Mesenchymal stem cell (in vitro differentiated cells and primary cell): ENCODE measurements at regions not wholly inside any gene's neighbourhood (a gene's known extent, or its start where the extent isn't known, plus 50 kb on each side); places are given as distances from the start of the nearest gene placed in this dataset.

Experiments used
- DNase-seq: peaks from one replicate; pipeline ENCODE4 v3.0.0-alpha.2; 2013
- H2AFZ ChIP-seq: one replicate; pipeline ENCODE4 v1.6.1; 2013; ENCODE audit warnings: low read depth, mild to moderate bottlenecking, control low read depth, inconsistent platforms, low read length, moderate library complexity
- H2AK5ac ChIP-seq: 2 replicates; pipeline ENCODE4 v1.6.1; 2013; ENCODE audit warnings: low read length, moderate library complexity, mild to moderate bottlenecking, inconsistent platforms; ENCODE audit not compliant: severe bottlenecking
- H2BK120ac ChIP-seq: one replicate; pipeline ENCODE4 v1.6.1; 2013; ENCODE audit warnings: low read depth, mild to moderate bottlenecking, inconsistent platforms, low read length, moderate library complexity
- H2BK12ac ChIP-seq, 2 experiments: one replicate each; pipeline ENCODE4 v1.6.1; 2013; ENCODE audit warnings: inconsistent platforms in 2 of 2, low read length in 2 of 2, mild to moderate bottlenecking in 2 of 2, moderate library complexity in 2 of 2, control low read depth in 1 of 2
- H2BK15ac ChIP-seq: one replicate; pipeline ENCODE4 v1.6.1; 2013; ENCODE audit warnings: mild to moderate bottlenecking, low read depth, inconsistent platforms; ENCODE audit not compliant: poor library complexity, severe bottlenecking
- H2BK5ac ChIP-seq: 2 replicates; pipeline ENCODE4 v1.6.1; 2013; ENCODE audit warnings: low read depth, mild to moderate bottlenecking, low read length, control low read depth, inconsistent platforms; ENCODE audit not compliant: poor library complexity, severe bottlenecking
- H3K14ac ChIP-seq, 2 experiments: one replicate each; pipeline ENCODE4 v1.6.1; 2013; ENCODE audit warnings: inconsistent platforms in 2 of 2, low read length in 2 of 2, control low read depth in 1 of 2, mild to moderate bottlenecking in 1 of 2, moderate library complexity in 1 of 2
- H3K18ac ChIP-seq, 2 experiments: one replicate each; pipeline ENCODE4 v1.6.1; 2013; ENCODE audit warnings: inconsistent platforms in 2 of 2, low read length in 2 of 2, control low read depth in 1 of 2, low read depth in 1 of 2, mild to moderate bottlenecking in 1 of 2
- H3K23ac ChIP-seq, 2 experiments: one replicate each; pipeline ENCODE4 v1.6.1; 2013; ENCODE audit warnings: inconsistent platforms in 2 of 2, low read length in 2 of 2, mild to moderate bottlenecking in 2 of 2, moderate library complexity in 2 of 2, control low read depth in 1 of 2
- H3K27ac ChIP-seq: 2 replicates; pipeline ENCODE4 v1.5.1; 2013; ENCODE audit warnings: mild to moderate bottlenecking, moderate library complexity, low read length, control low read depth, inconsistent platforms; ENCODE audit not compliant: poor library complexity, severe bottlenecking
- H3K27me3 ChIP-seq, 2 experiments: 2 replicates each; pipeline versions ENCODE4 v1.6.1 to v1.7.0; 2013; ENCODE audit warnings: low read length in 2 of 2, mild to moderate bottlenecking in 2 of 2, moderate library complexity in 2 of 2, control low read depth in 1 of 2, inconsistent platforms in 1 of 2; ENCODE audit not compliant: control insufficient read depth in 1 of 2, insufficient read depth in 1 of 2
- H3K36me3 ChIP-seq, 2 experiments: 2 replicates each; pipeline versions ENCODE4 v1.6.1 to v1.7.0; 2013; ENCODE audit warnings: low read length in 2 of 2, control low read depth in 1 of 2, inconsistent platforms in 1 of 2, low read depth in 1 of 2, mild to moderate bottlenecking in 1 of 2; ENCODE audit not compliant: insufficient read depth in 2 of 2, control insufficient read depth in 1 of 2
- H3K4ac ChIP-seq, 2 experiments: one replicate each; pipeline ENCODE4 v1.6.1; 2013; ENCODE audit warnings: inconsistent platforms in 2 of 2, low read length in 2 of 2, mild to moderate bottlenecking in 2 of 2, moderate library complexity in 2 of 2, control low read depth in 1 of 2, low read depth in 1 of 2
- H3K4me1 ChIP-seq: 2 replicates; pipeline ENCODE4 v1.6.1; 2013; ENCODE audit warnings: low read depth, low read length, control low read depth; ENCODE audit not compliant: control insufficient read depth, insufficient read depth
- H3K4me2 ChIP-seq: 2 replicates; pipeline ENCODE4 v1.6.1; 2013; ENCODE audit warnings: low read length, mild to moderate bottlenecking, inconsistent platforms; ENCODE audit not compliant: poor library complexity, severe bottlenecking
- H3K4me3 ChIP-seq, 2 experiments: 2 replicates each; pipeline versions ENCODE4 v1.5.1 to v1.7.0; 2013; ENCODE audit warnings: low read length in 2 of 2, mild to moderate bottlenecking in 2 of 2, control low read depth in 1 of 2, low read depth in 1 of 2; ENCODE audit not compliant: insufficient read depth in 1 of 2
- H3K79me1 ChIP-seq: replicated peaks from 2 replicates; pipeline ENCODE4 v1.6.1; 2013; ENCODE audit warnings: mild to moderate bottlenecking, control low read depth, low read length, inconsistent platforms; ENCODE audit not compliant: poor library complexity, severe bottlenecking
- H3K9ac ChIP-seq: 2 replicates; pipeline ENCODE4 v1.7.0; 2013; ENCODE audit warnings: mild to moderate bottlenecking, low read length, moderate library complexity
- H3K9me3 ChIP-seq: 2 replicates; pipeline ENCODE4 v1.7.0; 2013; ENCODE audit warnings: mild to moderate bottlenecking, low read length; ENCODE audit not compliant: control insufficient read depth
- H4K8ac ChIP-seq: one replicate; pipeline ENCODE4 v1.6.1; 2013; ENCODE audit warnings: inconsistent platforms, mild to moderate bottlenecking, low read length, moderate library complexity
- H4K91ac ChIP-seq: one replicate; pipeline ENCODE4 v1.6.1; 2013; ENCODE audit warnings: mild to moderate bottlenecking, low read length, inconsistent platforms
- WGBS: methylation state at CpG from one replicate; pipeline ENCODE4 v1.1.7; 2013; ENCODE audit warnings: mixed read lengths; 5-methylcytosine and 5-hydroxymethylcytosine counted together

- Histone ChIP-seq H4K91ac (no peak overlapping the region), H2AK5ac (no peak overlapping the region), H3K4me2 (no peak overlapping the region), H3K9me3 (no peaks in the 10 kb centered on the region), H3K23ac (no peak overlapping the region), H3K4me3 (no peak overlapping the region), H3K36me3 (no peaks in the 10 kb centered on the region), H3K27me3 (no peaks in the 10 kb centered on the region), H3K18ac (no peak overlapping the region), H2AFZ (no peak overlapping the region), H3K9ac (no peak overlapping the region), H2BK120ac (no peak overlapping the region), H3K4me1 (no peaks in the 10 kb centered on the region), H3K79me1 (no peaks in the 10 kb centered on the region), H3K27ac (no peak overlapping the region), H3K14ac (no peak overlapping the region), H2BK5ac (no peak overlapping the region), H4K8ac (no peak overlapping the region), H3K4ac (no peak overlapping the region), H2BK12ac (no peak overlapping the region), H2BK15ac (no peak overlapping the region)
- DNase-seq: no peak
Observed at GRCh38 chr11:28518825-28519224, 410.6 kb downstream of the METTL15 start.

DNA sequence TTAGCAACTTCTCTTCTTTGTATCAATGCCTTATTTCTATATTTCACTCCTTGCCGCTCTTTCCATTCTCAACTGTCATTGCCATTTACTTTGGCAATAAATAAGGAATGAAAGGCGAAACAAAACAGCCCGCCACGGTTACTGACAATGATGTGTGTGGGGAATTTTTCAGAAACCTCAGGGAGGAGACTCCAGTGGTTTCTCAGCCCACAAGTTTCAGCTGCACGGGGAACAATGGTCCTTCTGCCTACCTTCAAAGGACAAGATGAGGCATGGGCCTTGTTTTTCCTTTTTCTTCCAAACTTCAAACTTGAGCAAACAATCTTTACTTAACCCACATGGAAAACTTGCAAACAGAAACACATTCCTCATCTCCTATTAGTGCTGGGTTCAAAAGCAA lies 409.4 kb downstream of the METTL15 start:
- Histone ChIP-seq H3K4me2 (no peak overlapping the region), H2AK5ac (no peak overlapping the region), H3K27ac (no peak overlapping the region), H2BK12ac (no peak overlapping the region), H2BK15ac (no peak overlapping the region), H3K14ac (no peak overlapping the region), H3K18ac (no peak overlapping the region), H3K79me1 (no peaks in the 10 kb centered on the region), H3K36me3 (no peaks in the 10 kb centered on the region), H2BK5ac (no peak overlapping the region), H3K9me3 (no peaks in the 10 kb centered on the region), H2AFZ (no peak overlapping the region), H3K4ac (no peak overlapping the region), H3K9ac (no peak overlapping the region), H4K91ac (no peak overlapping the region), H3K4me3 (no peak overlapping the region), H4K8ac (no peak overlapping the region), H3K4me1 (no peaks in the 10 kb centered on the region), H3K23ac (no peak overlapping the region), H3K27me3 (no peaks in the 10 kb centered on the region), H2BK120ac (no peak overlapping the region)
- WGBS: 71% methylated on average over 5 of the region's 5 CpGs
- no peak for DNase-seq

GRCh38 chr11:28514391-28514790 lies 406.2 kb downstream of the METTL15 start:
- Histone ChIP-seq H3K14ac (no peak overlapping the region), H4K8ac (no peak overlapping the region), H2BK120ac (no peak overlapping the region), H3K79me1 (no peaks in the 10 kb centered on the region), H3K27me3 (no peaks in the 10 kb centered on the region), H3K9me3 (no peaks in the 10 kb centered on the region), H2AFZ (no peak overlapping the region), H2AK5ac (no peak overlapping the region), H2BK12ac (no peak overlapping the region), H3K36me3 (no peaks in the 10 kb centered on the region), H3K27ac (no peak overlapping the region), H3K23ac (no peak overlapping the region), H3K18ac (no peak overlapping the region), H4K91ac (no peak overlapping the region), H3K4me2 (no peak overlapping the region), H2BK5ac (no peak overlapping the region), H3K4me3 (no peak overlapping the region), H3K4me1 (no peaks in the 10 kb centered on the region), H3K9ac (no peak overlapping the region), H2BK15ac (no peak overlapping the region), H3K4ac (no peak overlapping the region)
- 89% methylated on average over 1 of the region's 2 CpGs for WGBS
- DNase-seq: no peak

DNA sequence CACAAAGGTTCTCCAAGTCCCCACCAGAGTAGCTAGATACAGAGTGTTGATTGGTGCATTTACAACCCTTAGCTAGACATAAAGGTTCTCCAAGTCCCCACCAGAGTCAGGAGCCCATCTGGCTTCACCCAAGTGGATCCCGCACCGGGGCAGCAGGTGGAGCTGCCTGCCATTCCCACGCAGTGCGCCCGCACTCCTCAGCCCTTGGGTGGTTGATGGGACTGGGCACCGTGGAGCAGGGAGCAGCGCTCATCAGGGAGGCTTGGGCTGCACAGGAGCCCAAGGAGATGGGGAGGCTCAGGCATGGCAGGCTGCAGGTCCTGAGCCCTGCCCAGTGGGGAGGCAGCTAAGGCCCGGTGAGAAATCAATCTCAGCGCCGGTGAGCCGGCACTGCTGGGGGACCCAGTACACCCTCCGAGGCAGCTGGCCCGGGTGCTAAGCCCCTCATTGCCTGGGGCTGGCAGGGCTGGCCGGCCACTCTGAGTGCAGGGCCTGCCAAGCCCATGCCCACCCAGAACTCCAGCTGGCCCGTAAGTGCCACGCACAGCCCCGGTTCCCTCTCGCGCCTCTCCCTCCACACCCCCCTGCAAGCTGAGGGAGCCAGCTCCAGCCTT lies 404.1 kb downstream of the METTL15 start:
- Histone ChIP-seq H4K91ac (no peak overlapping the region), H2BK120ac (no peak overlapping the region), H3K9ac (no peak overlapping the region), H3K4me1 (no peaks in the 10 kb centered on the region), H3K14ac (peak overlapping the region in 1 of 2 experiments; percentile 4), H3K4ac (no peak overlapping the region), H4K8ac (no peak overlapping the region), H3K27me3 (no peaks in the 10 kb centered on the region), H3K27ac (no peak overlapping the region), H3K4me2 (no peak overlapping the region), H2BK5ac (no peak overlapping the region), H3K9me3 (no peaks in the 10 kb centered on the region), H2AK5ac (no peak overlapping the region), H3K18ac (peak overlapping the region in 1 of 2 experiments; percentile 35), H2AFZ (no peak overlapping the region), H2BK12ac (peak overlapping the region in 1 of 2 experiments; percentile 42), H3K23ac (no peak overlapping the region), H3K36me3 (no peaks in the 10 kb centered on the region), H2BK15ac (no peak overlapping the region), H3K79me1 (no peaks in the 10 kb centered on the region), H3K4me3 (no peak overlapping the region)
- DNase-seq: no peak
- WGBS: 93% methylated on average over 16 of the region's 19 CpGs
